ENCODE measurements at regions not wholly inside any gene's neighbourhood (a gene's known extent, or its start where the extent isn't known, plus 50 kb on each side); places are given as distances from the start of the nearest gene placed in this dataset.
A peak's percentile ranks its signal among the peaks of the same experiment; 100 is the strongest.

GRCh38 chr2:208570066-208570465 lies 163.5 kb downstream of the PTH2R start:
- Histone ChIP-seq H3K27ac (ENCODE audit: low read depth, low read length) (no peak overlapping the region), H3K4me1 (ENCODE audit: control insufficient read depth in 1 of 2, insufficient read depth in 2 of 2, low read length in 2 of 2) (peaks cover 13% of the 10 kb centered on the region in 2 donors), H3K9ac (ENCODE audit: low read depth in 1 of 2, low read length in 2 of 2) (no peak overlapping the region), H3K9me3 (ENCODE audit: control insufficient read depth in 1 of 2, low read length in 2 of 2) (no peaks in the 10 kb centered on the region), H3K4me3 (ENCODE audit: low read depth in 1 of 2, low read length in 2 of 2) (no peak overlapping the region), H3K27me3 (ENCODE audit: control insufficient read depth in 1 of 2, insufficient read depth in 2 of 2, low read length in 2 of 2) (no peaks in the 10 kb centered on the region), H3K36me3 (ENCODE audit: control insufficient read depth in 1 of 2, insufficient read depth in 2 of 2, low read length in 2 of 2) (no peaks in the 10 kb centered on the region)

GRCh38 chr2:208570851-208571763 lies 164.5 kb downstream of the PTH2R start:
- Histone ChIP-seq H3K9ac (ENCODE audit: low read depth in 1 of 2, low read length in 2 of 2) (no peak overlapping the region), H3K36me3 (ENCODE audit: control insufficient read depth in 1 of 2, insufficient read depth in 2 of 2, low read length in 2 of 2) (no peaks in the 10 kb centered on the region), H3K27me3 (ENCODE audit: control insufficient read depth in 1 of 2, insufficient read depth in 2 of 2, low read length in 2 of 2) (no peaks in the 10 kb centered on the region), H3K4me1 (ENCODE audit: control insufficient read depth in 1 of 2, insufficient read depth in 2 of 2, low read length in 2 of 2) (peaks cover 10 to 13% of the 10 kb centered on the region in 2 donors), H3K27ac (ENCODE audit: low read depth, low read length) (no peak overlapping the region), H3K9me3 (ENCODE audit: control insufficient read depth in 1 of 2, low read length in 2 of 2) (no peaks in the 10 kb centered on the region), H3K4me3 (ENCODE audit: low read depth in 1 of 2, low read length in 2 of 2) (peak overlapping the region; percentile 9 to 19)

- no peaks in the 10 kb centered on the region for H3K27me3 ChIP-seq (ENCODE audit: control insufficient read depth in 1 of 2, insufficient read depth in 2 of 2, low read length in 2 of 2)
- H3K9ac ChIP-seq (ENCODE audit: low read depth in 1 of 2, low read length in 2 of 2): no peak overlapping the region
- no peaks in the 10 kb centered on the region for H3K36me3 ChIP-seq (ENCODE audit: control insufficient read depth in 1 of 2, insufficient read depth in 2 of 2, low read length in 2 of 2)
- no peak overlapping the region for H3K27ac ChIP-seq (ENCODE audit: low read depth, low read length)
- H3K4me1 ChIP-seq (ENCODE audit: control insufficient read depth in 1 of 2, insufficient read depth in 2 of 2, low read length in 2 of 2): peaks cover 7 to 13% of the 10 kb centered on the region in 2 donors
- H3K4me3 ChIP-seq (ENCODE audit: low read depth in 1 of 2, low read length in 2 of 2): no peak overlapping the region
- H3K9me3 ChIP-seq (ENCODE audit: control insufficient read depth in 1 of 2, low read length in 2 of 2): no peaks in the 10 kb centered on the region
Measured at GRCh38 chr2:208571764-208572131, 165.2 kb downstream of the PTH2R start.

GRCh38 chr2:208573569-208573968 lies 167.0 kb downstream of the PTH2R start:
- Histone ChIP-seq H3K4me3 (ENCODE audit: low read depth in 1 of 2, low read length in 2 of 2) (no peak overlapping the region), H3K27me3 (ENCODE audit: control insufficient read depth in 1 of 2, insufficient read depth in 2 of 2, low read length in 2 of 2) (no peaks in the 10 kb centered on the region), H3K36me3 (ENCODE audit: control insufficient read depth in 1 of 2, insufficient read depth in 2 of 2, low read length in 2 of 2) (no peaks in the 10 kb centered on the region), H3K9ac (ENCODE audit: low read depth in 1 of 2, low read length in 2 of 2) (no peak overlapping the region), H3K4me1 (ENCODE audit: control insufficient read depth in 1 of 2, insufficient read depth in 2 of 2, low read length in 2 of 2) (peaks cover 7 to 13% of the 10 kb centered on the region in 2 donors), H3K9me3 (ENCODE audit: control insufficient read depth in 1 of 2, low read length in 2 of 2) (no peaks in the 10 kb centered on the region), H3K27ac (ENCODE audit: low read depth, low read length) (no peak overlapping the region)

GRCh38 chr2:208579678-208580077 lies 173.1 kb downstream of the PTH2R start:
- Histone ChIP-seq H3K9me3 (ENCODE audit: control insufficient read depth in 1 of 2, low read length in 2 of 2) (no peaks in the 10 kb centered on the region), H3K36me3 (ENCODE audit: control insufficient read depth in 1 of 2, insufficient read depth in 2 of 2, low read length in 2 of 2) (no peaks in the 10 kb centered on the region)

GRCh38 chr2:208584378-208584985 lies 177.9 kb downstream of the PTH2R start:
- Histone ChIP-seq H3K27ac (ENCODE audit: low read depth, low read length) (no peak overlapping the region), H3K9ac (ENCODE audit: low read depth in 1 of 2, low read length in 2 of 2) (no peak overlapping the region), H3K4me1 (ENCODE audit: control insufficient read depth in 1 of 2, insufficient read depth in 2 of 2, low read length in 2 of 2) (no peaks in the 10 kb centered on the region), H3K4me3 (ENCODE audit: low read depth in 1 of 2, low read length in 2 of 2) (no peak overlapping the region), H3K9me3 (ENCODE audit: control insufficient read depth in 1 of 2, low read length in 2 of 2) (no peaks in the 10 kb centered on the region), H3K27me3 (ENCODE audit: control insufficient read depth in 1 of 2, insufficient read depth in 2 of 2, low read length in 2 of 2) (no peaks in the 10 kb centered on the region), H3K36me3 (ENCODE audit: control insufficient read depth in 1 of 2, insufficient read depth in 2 of 2, low read length in 2 of 2) (no peaks in the 10 kb centered on the region)

More at GRCh38 chr2:208579678-208580077, 173.1 kb downstream of the PTH2R start:
- no peak overlapping the region for H3K9ac ChIP-seq (ENCODE audit: low read depth in 1 of 2, low read length in 2 of 2)
- H3K4me1 ChIP-seq (ENCODE audit: control insufficient read depth in 1 of 2, insufficient read depth in 2 of 2, low read length in 2 of 2): no peaks in the 10 kb centered on the region
- H3K27ac ChIP-seq (ENCODE audit: low read depth, low read length): no peak overlapping the region
- H3K4me3 ChIP-seq (ENCODE audit: low read depth in 1 of 2, low read length in 2 of 2): no peak overlapping the region
- H3K27me3 ChIP-seq (ENCODE audit: control insufficient read depth in 1 of 2, insufficient read depth in 2 of 2, low read length in 2 of 2): no peaks in the 10 kb centered on the region

- no peaks in the 10 kb centered on the region for H3K9me3 ChIP-seq (ENCODE audit: control insufficient read depth in 1 of 2, low read length in 2 of 2)
- no peaks in the 10 kb centered on the region for H3K4me1 ChIP-seq (ENCODE audit: control insufficient read depth in 1 of 2, insufficient read depth in 2 of 2, low read length in 2 of 2)
- no peak overlapping the region for H3K4me3 ChIP-seq (ENCODE audit: low read depth in 1 of 2, low read length in 2 of 2)
- no peaks in the 10 kb centered on the region for H3K27me3 ChIP-seq (ENCODE audit: control insufficient read depth in 1 of 2, insufficient read depth in 2 of 2, low read length in 2 of 2)
- H3K36me3 ChIP-seq (ENCODE audit: control insufficient read depth in 1 of 2, insufficient read depth in 2 of 2, low read length in 2 of 2): no peaks in the 10 kb centered on the region
- no peak overlapping the region for H3K9ac ChIP-seq (ENCODE audit: low read depth in 1 of 2, low read length in 2 of 2)
- no peak overlapping the region for H3K27ac ChIP-seq (ENCODE audit: low read depth, low read length)
Measured at GRCh38 chr2:208586516-208586915, 179.9 kb downstream of the PTH2R start.

GRCh38 chr2:208594642-208595385 lies 188.2 kb downstream of the PTH2R start:
- no peak overlapping the region for H3K4me3 ChIP-seq (ENCODE audit: low read depth in 1 of 2, low read length in 2 of 2)
- H3K27ac ChIP-seq (ENCODE audit: low read depth, low read length): no peak overlapping the region
- H3K9ac ChIP-seq (ENCODE audit: low read depth in 1 of 2, low read length in 2 of 2): no peak overlapping the region
- no peaks in the 10 kb centered on the region for H3K27me3 ChIP-seq (ENCODE audit: control insufficient read depth in 1 of 2, insufficient read depth in 2 of 2, low read length in 2 of 2)
- H3K9me3 ChIP-seq (ENCODE audit: control insufficient read depth in 1 of 2, low read length in 2 of 2): peaks cover under 1 to 4% of the 10 kb centered on the region in 2 donors
- no peaks in the 10 kb centered on the region for H3K36me3 ChIP-seq (ENCODE audit: control insufficient read depth in 1 of 2, insufficient read depth in 2 of 2, low read length in 2 of 2)
- H3K4me1 ChIP-seq (ENCODE audit: control insufficient read depth in 1 of 2, insufficient read depth in 2 of 2, low read length in 2 of 2): peaks cover 0 to 8% of the 10 kb centered on the region in 2 donors

- peak overlapping the region in 1 of 2 donors; percentile 16 for H3K4me3 ChIP-seq (ENCODE audit: low read depth in 1 of 2, low read length in 2 of 2)
- H3K36me3 ChIP-seq (ENCODE audit: control insufficient read depth in 1 of 2, insufficient read depth in 2 of 2, low read length in 2 of 2): no peaks in the 10 kb centered on the region
- no peak overlapping the region for H3K27ac ChIP-seq (ENCODE audit: low read depth, low read length)
- H3K4me1 ChIP-seq (ENCODE audit: control insufficient read depth in 1 of 2, insufficient read depth in 2 of 2, low read length in 2 of 2): peaks cover 0 to 8% of the 10 kb centered on the region in 2 donors
- H3K9me3 ChIP-seq (ENCODE audit: control insufficient read depth in 1 of 2, low read length in 2 of 2): peaks cover 2 to 7% of the 10 kb centered on the region in 2 donors
- no peaks in the 10 kb centered on the region for H3K27me3 ChIP-seq (ENCODE audit: control insufficient read depth in 1 of 2, insufficient read depth in 2 of 2, low read length in 2 of 2)
- H3K9ac ChIP-seq (ENCODE audit: low read depth in 1 of 2, low read length in 2 of 2): no peak overlapping the region
Measured at GRCh38 chr2:208595386-208596275, 189.0 kb downstream of the PTH2R start.
